Astrocyte (in vitro differentiated cells and primary cell): ENCODE measurements at regions not wholly inside any gene's neighbourhood (a gene's known extent, or its start where the extent isn't known, plus 50 kb on each side); places are given as distances from the start of the nearest gene placed in this dataset.

Experiments
- DNase-seq: peaks from one replicate; pipeline ENCODE4 v3.0.0-alpha.2; 2010; ENCODE audit warnings: low read depth
- FAIRE-seq: peaks from 2 replicates; lab custom pipeline; 2011; peaks lifted over from hg19 to GRCh38; lab: Jason Lieb, UNC
- H2AFZ ChIP-seq: 2 replicates; pipeline ENCODE4 v1.6.0; 2012; ENCODE audit warnings: low read depth, low read length, inconsistent platforms
- H3K27ac ChIP-seq: 2 replicates; pipeline ENCODE4 v1.5.1; 2011; ENCODE audit warnings: low read depth, low read length, inconsistent platforms
- H3K27me3 ChIP-seq: 2 replicates; pipeline ENCODE4 v1.6.0; 2011; ENCODE audit warnings: low read length, inconsistent platforms; ENCODE audit not compliant: insufficient read depth
- H3K36me3 ChIP-seq: 2 replicates; pipeline ENCODE4 v1.5.1; 2011; ENCODE audit warnings: low read length, inconsistent platforms; ENCODE audit not compliant: insufficient read depth
- H3K4me1 ChIP-seq: 2 replicates; pipeline ENCODE4 v1.5.1; 2011; ENCODE audit warnings: low read length, inconsistent platforms; ENCODE audit not compliant: insufficient read depth
- H3K4me2 ChIP-seq: 2 replicates; pipeline ENCODE4 v1.6.0; 2012; ENCODE audit warnings: low read length, inconsistent platforms
- H3K4me3 ChIP-seq: 2 replicates; pipeline ENCODE4 v1.5.1; 2011; ENCODE audit warnings: low read depth, mild to moderate bottlenecking, low read length, inconsistent platforms; ENCODE audit not compliant: insufficient read depth
- H3K79me2 ChIP-seq: 2 replicates; pipeline ENCODE4 v1.6.0; 2012; ENCODE audit warnings: mild to moderate bottlenecking, low read length, inconsistent platforms; ENCODE audit not compliant: insufficient read depth
- H3K9ac ChIP-seq: 2 replicates; pipeline ENCODE4 v1.6.0; 2012; ENCODE audit warnings: mild to moderate bottlenecking, low read length, inconsistent platforms
- H3K9me3 ChIP-seq: 2 replicates; pipeline ENCODE4 v1.5.1; 2012; ENCODE audit warnings: low read depth, mild to moderate bottlenecking, low read length, inconsistent platforms; ENCODE audit not compliant: insufficient read depth
- H4K20me1 ChIP-seq: 2 replicates; pipeline ENCODE4 v1.6.0; 2012; ENCODE audit warnings: low read length, inconsistent platforms; ENCODE audit not compliant: insufficient read depth
- H3K27ac Mint-ChIP-seq: one replicate; pipeline ENCODE4 v1.8.0; 2021; ENCODE audit warnings: mild to moderate bottlenecking, mixed read lengths; ENCODE audit not compliant: unreplicated experiment
- H3K27me3 Mint-ChIP-seq: one replicate; pipeline ENCODE4 v1.8.0; 2021; ENCODE audit warnings: low read depth, mixed read lengths; ENCODE audit not compliant: unreplicated experiment
- H3K36me3 Mint-ChIP-seq: one replicate; pipeline ENCODE4 v1.8.0; 2021; ENCODE audit warnings: low read depth, mixed read lengths; ENCODE audit not compliant: unreplicated experiment
- H3K4me1 Mint-ChIP-seq: one replicate; pipeline ENCODE4 v1.8.0; 2021; ENCODE audit warnings: low read depth, mixed read lengths; ENCODE audit not compliant: unreplicated experiment
- H3K4me3 Mint-ChIP-seq: one replicate; pipeline ENCODE4 v1.8.0; 2021; ENCODE audit warnings: mild to moderate bottlenecking, moderate library complexity, mixed read lengths; ENCODE audit not compliant: unreplicated experiment
- H3K9me3 Mint-ChIP-seq: one replicate; pipeline ENCODE4 v1.8.0; 2021; ENCODE audit warnings: mild to moderate bottlenecking, mixed read lengths; ENCODE audit not compliant: unreplicated experiment
- CTCF ChIP-seq: IDR thresholded peaks from 2 replicates; pipeline ENCODE4 v1.5.1; 2011; ENCODE audit warnings: low read depth, mild to moderate bottlenecking, inconsistent platforms, low read length, moderate library complexity; ENCODE audit not compliant: insufficient read depth
- EZH2 ChIP-seq: IDR thresholded peaks from 2 replicates; pipeline ENCODE4 v1.6.1; 2012; ENCODE audit warnings: mild to moderate bottlenecking, low read length, inconsistent platforms; ENCODE audit not compliant: insufficient read depth

- TF ChIP-seq CTCF (no peak), EZH2 (no peak)
- FAIRE-seq: no peak
- H3K79me2 ChIP-seq: no peaks in the 10 kb centered on the region
- H3K27ac ChIP-seq: no peak overlapping the region
- no peak overlapping the region for H3K4me3 Mint-ChIP-seq
- DNase-seq: no peak
- no peak overlapping the region for H3K4me2 ChIP-seq
- H3K4me1 ChIP-seq: no peaks in the 10 kb centered on the region
- no peaks in the 10 kb centered on the region for H3K9me3 ChIP-seq
- no peak overlapping the region for H2AFZ ChIP-seq
- H3K27me3 Mint-ChIP-seq: peaks cover 26% of the 10 kb centered on the region
- no peaks in the 10 kb centered on the region for H3K36me3 ChIP-seq
- H3K9me3 Mint-ChIP-seq: peaks cover 4% of the 10 kb centered on the region
- H3K27me3 ChIP-seq: peaks cover 4% of the 10 kb centered on the region
- H3K4me1 Mint-ChIP-seq: no peaks in the 10 kb centered on the region
- H3K9ac ChIP-seq: no peak overlapping the region
- H3K4me3 ChIP-seq: no peak overlapping the region
- H4K20me1 ChIP-seq: no peaks in the 10 kb centered on the region
- H3K27ac Mint-ChIP-seq: no peak overlapping the region
- no peaks in the 10 kb centered on the region for H3K36me3 Mint-ChIP-seq
Measured at GRCh38 chr13:24610956-24611355, 69.3 kb upstream of the ATP12A start.

DNA sequence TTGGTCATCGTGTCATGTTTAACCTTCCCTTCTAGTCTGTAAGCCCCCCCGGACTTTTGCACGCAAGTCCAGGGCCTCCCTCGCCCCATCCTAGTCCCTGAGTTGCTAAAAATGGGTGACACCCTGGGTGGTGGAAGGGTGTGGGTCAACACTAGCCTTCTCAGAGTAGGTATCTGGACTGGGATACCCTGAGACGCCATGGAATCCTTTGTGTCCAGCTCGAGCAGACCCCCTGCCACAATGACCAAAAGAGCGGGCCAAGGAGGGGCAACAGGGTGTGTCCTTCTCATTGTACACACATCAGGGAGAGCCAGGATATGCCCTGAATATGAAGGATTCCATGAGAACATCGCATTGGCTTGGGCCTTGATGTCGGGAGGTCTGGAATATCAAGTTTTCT lies 67.5 kb upstream of the ATP12A start:
- no peak for TF ChIP-seq EZH2
- no peak for TF ChIP-seq CTCF
- Histone ChIP-seq H3K27ac (no peak overlapping the region), H3K27me3 (peaks cover 4% of the 10 kb centered on the region), H3K79me2 (no peaks in the 10 kb centered on the region), H3K9ac (no peak overlapping the region), H3K9me3 (no peaks in the 10 kb centered on the region), H3K4me2 (no peak overlapping the region), H3K4me1 (no peaks in the 10 kb centered on the region), H3K4me3 (no peak overlapping the region), H4K20me1 (no peaks in the 10 kb centered on the region), H3K36me3 (no peaks in the 10 kb centered on the region), H2AFZ (no peak overlapping the region)
- H3K27ac Mint-ChIP-seq: no peak overlapping the region
- no peaks in the 10 kb centered on the region for H3K4me1 Mint-ChIP-seq
- DNase-seq: no peak
- H3K27me3 Mint-ChIP-seq: peaks cover 26% of the 10 kb centered on the region
- FAIRE-seq: no peak
- no peaks in the 10 kb centered on the region for H3K36me3 Mint-ChIP-seq
- peaks cover 4% of the 10 kb centered on the region for H3K9me3 Mint-ChIP-seq
- H3K4me3 Mint-ChIP-seq: no peak overlapping the region

DNA sequence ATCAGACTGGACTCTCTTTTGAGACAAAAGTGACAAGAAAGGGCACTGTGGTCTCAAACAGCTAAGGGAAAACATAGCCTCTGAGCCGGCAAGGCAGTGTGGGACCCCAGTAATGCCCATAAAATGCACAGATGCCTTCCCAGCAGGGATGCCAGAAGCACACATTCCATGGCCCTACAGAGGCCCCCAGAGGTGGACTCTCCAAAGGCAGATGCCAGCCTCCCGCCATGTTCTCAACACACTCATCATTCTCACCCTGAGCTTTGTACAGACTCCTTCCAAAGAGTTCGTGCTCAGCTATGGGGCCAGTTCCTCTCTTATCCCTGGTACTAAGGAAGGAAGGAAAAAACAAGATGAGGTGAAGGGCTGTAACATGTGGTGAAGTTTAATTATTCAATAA lies 67.1 kb upstream of the ATP12A start:
- Histone ChIP-seq H3K27ac (no peak overlapping the region), H4K20me1 (no peaks in the 10 kb centered on the region), H3K79me2 (no peaks in the 10 kb centered on the region), H3K4me1 (no peaks in the 10 kb centered on the region), H3K36me3 (no peaks in the 10 kb centered on the region), H3K4me2 (no peak overlapping the region), H3K27me3 (peaks cover 4% of the 10 kb centered on the region), H3K4me3 (no peak overlapping the region), H3K9ac (no peak overlapping the region), H3K9me3 (no peaks in the 10 kb centered on the region), H2AFZ (no peak overlapping the region)
- H3K27me3 Mint-ChIP-seq: peaks cover 26% of the 10 kb centered on the region
- no peak for FAIRE-seq
- peaks cover 4% of the 10 kb centered on the region for H3K9me3 Mint-ChIP-seq
- no peaks in the 10 kb centered on the region for H3K36me3 Mint-ChIP-seq
- TF ChIP-seq CTCF (no peak), EZH2 (no peak)
- no peak overlapping the region for H3K27ac Mint-ChIP-seq
- DNase-seq: no peak
- H3K4me1 Mint-ChIP-seq: peaks cover 4% of the 10 kb centered on the region
- H3K4me3 Mint-ChIP-seq: no peak overlapping the region
